K562 (cell line): ENCODE measurements at regions not wholly inside any gene's neighbourhood (a gene's known extent, or its start where the extent isn't known, plus 50 kb on each side); places are given as distances from the start of the nearest gene placed in this dataset.

Experiments
- ATAC-seq: fragments of 200-7000 bp; cut with Tn5 transposase; 3 replicates; pipeline ENCODE4 v1.9.1; 2020; ENCODE audit warnings: moderate library complexity
- BruUV-seq: library from RNA; stranded (reverse); fragments of 400-500 nt; replicated peaks from 2 replicates; lab custom pipeline; 2021; lab: Mats Ljungman, UMichigan
- CTCF ChIA-PET: fragments of 300-600 bp; formaldehyde crosslinking; extraction: SDS; loops from one replicate; lab custom pipeline; 2021; ENCODE audit warnings: low intra/inter-chr PET ratio; lab: Yijun Ruan, JAX
- POLR2A ChIA-PET: fragments of 300-600, 350-650 bp; sonication (Branson Sonifier 250); formaldehyde crosslinking; extraction: SDS; loops from one replicate; lab custom pipeline; 2021; ENCODE audit warnings: antibody characterized with exemption, inconsistent platforms; lab: Yijun Ruan, JAX
- DNase-seq, 4 experiments: peaks; one replicate each; pipeline versions ENCODE4 v3.0.0 to v3.0.0-alpha.2; 2011 to 2018; ENCODE audit warnings: low spot score in 3 of 4, mixed read lengths in 3 of 4; ENCODE audit errors: extremely low read depth in 1 of 4
- FAIRE-seq: peaks from 2 replicates; lab custom pipeline; 2011; peaks lifted over from hg19 to GRCh38; lab: Jason Lieb, UNC
- H2AFZ ChIP-seq: 2 replicates; pipeline ENCODE4 v1.6.0; 2011; ENCODE audit warnings: low read depth, low read length, control low read depth, inconsistent platforms
- H3K27ac ChIP-seq: fragments of 200-600 bp; 3 replicates; pipeline ENCODE4 v1.8.0; 2011; ENCODE audit warnings: low read depth, mild to moderate bottlenecking, control low read depth, inconsistent platforms, low read length, moderate library complexity, mixed read lengths; ENCODE audit errors: extremely low read depth
- H3K27me3 ChIP-seq, 2 experiments: fragments of 300-600 bp in 1 of 2; 2 replicates in 1 of 2; 3 replicates in 1 of 2; pipeline versions ENCODE4 v1.6.0 to v1.8.0; 2011; ENCODE audit warnings: inconsistent platforms in 2 of 2, low read length in 2 of 2, mild to moderate bottlenecking in 1 of 2, mixed read lengths in 1 of 2, moderate library complexity in 1 of 2; ENCODE audit not compliant: control insufficient read depth in 2 of 2, insufficient read depth in 2 of 2
- H3K36me3 ChIP-seq: fragments of 300-600 bp; 3 replicates; pipeline ENCODE4 v1.8.0; 2011; ENCODE audit warnings: mild to moderate bottlenecking, low read length, inconsistent platforms; ENCODE audit not compliant: control insufficient read depth, insufficient read depth
- H3K4me1 ChIP-seq, 2 experiments: fragments of 200-600 bp in 1 of 2; replicated peaks in 1 of 2; 2 replicates in 1 of 2; 3 replicates in 1 of 2; pipeline versions ENCODE4 v1.5.1 to v1.8.0; 2011; ENCODE audit warnings: inconsistent platforms in 2 of 2, low read length in 2 of 2, mild to moderate bottlenecking in 1 of 2, mixed read lengths in 1 of 2, moderate library complexity in 1 of 2; ENCODE audit not compliant: control insufficient read depth in 2 of 2, insufficient read depth in 2 of 2
- H3K4me2 ChIP-seq: 2 replicates; pipeline ENCODE4 v1.6.1; 2011; ENCODE audit warnings: low read length, control low read depth, inconsistent platforms, mixed read lengths; ENCODE audit not compliant: insufficient read depth
- H3K4me3 ChIP-seq: fragments of 200-600 bp; sonication (generic), shearing (Covaris generic); 2 replicates; pipeline ENCODE4 v1.5.1; 2016; ENCODE audit warnings: control low read depth, inconsistent platforms
- H3K79me2 ChIP-seq: fragments of 200-600 bp; 3 replicates; pipeline ENCODE4 v1.8.0; 2011; ENCODE audit warnings: low read length, inconsistent platforms; ENCODE audit not compliant: control insufficient read depth, insufficient read depth
- H3K9ac ChIP-seq, 2 experiments: 2 replicates each; pipeline versions ENCODE4 v1.6.0 to v1.6.1; 2011; ENCODE audit warnings: low read depth in 2 of 2, low read length in 2 of 2, control low read depth in 1 of 2, inconsistent platforms in 1 of 2, mild to moderate bottlenecking in 1 of 2, mixed read lengths in 1 of 2; ENCODE audit not compliant: insufficient read depth in 1 of 2
- H3K9me1 ChIP-seq: one replicate; pipeline ENCODE4 v1.6.0; 2011; ENCODE audit warnings: inconsistent platforms, mild to moderate bottlenecking, low read length, moderate library complexity; ENCODE audit not compliant: control insufficient read depth, insufficient read depth
- H3K9me3 ChIP-seq: replicated peaks from 2 replicates; pipeline ENCODE4 v1.5.1; 2011; ENCODE audit warnings: low read depth, low read length, inconsistent platforms; ENCODE audit not compliant: control insufficient read depth, insufficient read depth
- H4K20me1 ChIP-seq: replicated peaks from 2 replicates; pipeline ENCODE4 v1.6.1; 2011; ENCODE audit warnings: low read length, inconsistent platforms, mixed read lengths; ENCODE audit not compliant: control insufficient read depth, insufficient read depth
- CEBPB ChIP-seq: fragments of 450-650 bp; IDR thresholded peaks from 2 replicates; pipeline ENCODE4 v1.6.1; 2016; ENCODE audit warnings: missing genetic modification characterization, missing compliant biosample characterization
- DMBX1 ChIP-seq: fragments of 250-450 bp; sonication (Bioruptor Pico); IDR thresholded peaks from 2 replicates; pipeline ENCODE4 v1.8.0; 2022; ENCODE audit warnings: inconsistent platforms, mild to moderate bottlenecking, moderate library complexity, borderline replicate concordance
- HIVEP1 ChIP-seq: fragments of 250-450 bp; sonication (Bioruptor Pico); IDR thresholded peaks from 2 replicates; pipeline ENCODE4 v1.4.0; 2020; ENCODE audit warnings: mild to moderate bottlenecking
- MBD2 ChIP-seq: sonication (generic); IDR thresholded peaks from 2 replicates; pipeline ENCODE4 v1.6.1; 2016; ENCODE audit warnings: low read depth, borderline replicate concordance
- MTA1 ChIP-seq: fragments of 450-650 bp; IDR thresholded peaks from 2 replicates; pipeline ENCODE4 v1.6.1; 2017; ENCODE audit warnings: borderline replicate concordance
- RBM34 ChIP-seq: fragments of 200-400 bp; formaldehyde crosslinking; IDR thresholded peaks from 2 replicates; pipeline ENCODE4 v1.6.1; 2018; ENCODE audit warnings: low read length, borderline replicate concordance; ENCODE audit not compliant: insufficient read depth
- STAT5B ChIP-seq: fragments of 250-450 bp; sonication (Bioruptor Pico); IDR thresholded peaks from 2 replicates; pipeline ENCODE4 v1.8.0; 2021; ENCODE audit warnings: mild to moderate bottlenecking, inconsistent platforms
- XRCC4 ChIP-seq: IDR thresholded peaks from one replicate; pipeline ENCODE4 v1.6.1; 2011; ENCODE audit not compliant: insufficient read depth, insufficient read length; ENCODE audit errors: extremely low read depth
- ZBTB1 ChIP-seq: sonication (generic); formaldehyde crosslinking; IDR thresholded peaks from 2 replicates; pipeline ENCODE4 v1.8.1; 2023; ENCODE audit warnings: missing genetic modification reagents, low read depth, mild to moderate bottlenecking, borderline replicate concordance
- ZBTB17 ChIP-seq: fragments of 450-650 bp; formaldehyde crosslinking; IDR thresholded peaks from 2 replicates; pipeline ENCODE4 v1.4.0; 2020; ENCODE audit warnings: mild to moderate bottlenecking
- ZNF165 ChIP-seq: fragments of 250-450 bp; sonication (Bioruptor Pico); IDR thresholded peaks from 2 replicates; pipeline ENCODE4 v1.4.0; 2020; ENCODE audit warnings: borderline replicate concordance
- ZNF57 ChIP-seq: fragments of 450-650 bp; formaldehyde crosslinking; IDR thresholded peaks from 2 replicates; pipeline ENCODE4 v1.4.0; 2020; ENCODE audit warnings: mild to moderate bottlenecking, moderate library complexity
- WGBS: fragments of 100-300 bp; shearing (Covaris generic); methylation state at CpG from one replicate; pipeline ENCODE4 v1.1.6; 2016; ENCODE audit warnings: low coverage, mixed read lengths; ENCODE audit not compliant: insufficient coverage; ENCODE audit errors: missing lambda C conversion rate; 5-methylcytosine and 5-hydroxymethylcytosine counted together
- in situ Hi-C: fragments of 300-500 bp; cut with MboI; formaldehyde crosslinking; loops from 4 replicates; pipeline ENCODE4 v1.15.0; 2018; ENCODE audit warnings: inconsistent platforms, mixed read lengths
- intact Hi-C: fragments of 100-400 bp; cut with micrococcal nuclease; formaldehyde crosslinking; loops from 2 replicates; pipeline ENCODE4 v1.14.2; 2022
- TF ChIP-seq, protein P1 (sequence below): fragments of 250-450 bp; sonication (Bioruptor Pico); IDR thresholded peaks from 2 replicates; pipeline ENCODE4 v1.9.0; 2021; ENCODE audit warnings: mild to moderate bottlenecking

DNA sequence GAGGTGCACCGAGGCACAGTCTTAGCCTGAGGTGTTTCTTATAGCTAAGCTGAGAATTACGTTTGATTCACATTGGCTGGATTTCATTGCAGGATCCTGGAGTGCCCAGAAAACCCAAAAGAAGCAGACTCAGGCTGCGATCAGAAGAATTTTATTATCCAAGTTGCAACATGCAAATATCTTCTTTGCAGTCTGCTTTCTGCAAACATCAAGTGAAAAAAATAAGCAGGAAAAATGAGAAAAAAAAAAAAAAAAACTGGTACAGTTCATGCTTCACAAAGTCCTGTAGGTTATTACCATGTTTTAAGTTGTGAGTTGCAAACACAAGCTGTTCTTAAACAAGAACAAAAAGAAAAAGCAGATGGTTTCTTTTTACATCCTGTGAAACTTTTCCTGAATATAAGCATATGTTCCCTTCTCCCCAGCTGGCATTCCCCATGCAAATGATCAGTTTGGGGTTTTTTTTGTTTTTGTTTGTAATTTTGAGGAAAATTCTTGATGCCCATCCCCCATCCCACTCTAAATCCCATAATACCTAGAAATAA is 349.0 kb downstream of the CBLN4 start:
- no peaks in the 10 kb centered on the region for H3K9me3 ChIP-seq
- H2AFZ ChIP-seq: no peak overlapping the region
- ATAC-seq (no peak), DNase-seq (no peak), FAIRE-seq (no peak)
- BruUV-seq: no TSS peak
- no peak overlapping the region for H3K9ac ChIP-seq
- H3K27ac ChIP-seq: no peak overlapping the region
- H3K4me3 ChIP-seq: no peak overlapping the region
- H4K20me1 ChIP-seq: no peaks in the 10 kb centered on the region
- ChIA-PET POLR2A (no interaction called here), CTCF (interaction anchor here (0.7 kb wide), 1 partner anchor 1392 kb away, joined by 4 read pairs; no protein-coding TSS in a partner anchor)
- no peaks in the 10 kb centered on the region for H3K9me1 ChIP-seq
- no peak overlapping the region for H3K4me2 ChIP-seq
- intact Hi-C loops (no loop called here), in situ Hi-C loops (no loop called here)
- H3K36me3 ChIP-seq: no peaks in the 10 kb centered on the region
- no peaks in the 10 kb centered on the region for H3K4me1 ChIP-seq
- TF ChIP-seq MBD2 (no peak), ZNF165 (CRISPR knock-in tag) (no peak), ZNF57 (CRISPR knock-in tag) (no peak), HIVEP1 (CRISPR knock-in tag) (no peak), MTA1 (no peak), ZBTB1 (CRISPR knock-in tag) (no peak), RBM34 (no peak), DMBX1 (no peak), XRCC4 (no peak), CEBPB (no peak), STAT5B (CRISPR knock-in tag) (no peak), ZBTB17 (CRISPR knock-in tag) (no peak)
- TF ChIP-seq, protein P1, sequence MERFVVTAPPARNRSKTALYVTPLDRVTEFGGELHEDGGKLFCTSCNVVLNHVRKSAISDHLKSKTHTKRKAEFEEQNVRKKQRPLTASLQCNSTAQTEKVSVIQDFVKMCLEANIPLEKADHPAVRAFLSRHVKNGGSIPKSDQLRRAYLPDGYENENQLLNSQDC (CRISPR knock-in tag): no peak
- 0% methylated on average over 3 of the region's 3 CpGs for WGBS
- no peaks in the 10 kb centered on the region for H3K79me2 ChIP-seq
- H3K27me3 ChIP-seq: no peaks in the 10 kb centered on the region
